HG02870 (cell line): ENCODE measurements at regions not wholly inside any gene's neighbourhood (a gene's known extent, or its start where the extent isn't known, plus 50 kb on each side); places are given as distances from the start of the nearest gene placed in this dataset.
"Not testable (repeated sequence)": the region's sequence is repeated elsewhere in the genome, so short reads cannot be mapped to it uniquely, and the experiment has no call there.

ENCODE experiments used
- ATAC-seq: cut with Tn5 transposase; IDR thresholded peaks from one replicate; pipeline ENCODE4 v1.9.1; 2021; ENCODE audit warnings: mild to moderate bottlenecking, moderate library complexity; ENCODE audit not compliant: unreplicated experiment

GRCh38 chr19:28578786-28579505 is 634.0 kb downstream of the UQCRFS1 start:
- no peak for ATAC-seq

GRCh38 chr19:28578208-28578607 is 634.7 kb downstream of the UQCRFS1 start:
- ATAC-seq, result no peak

- ATAC-seq, result no peak
Observed at GRCh38 chr19:28577666-28578065, 635.3 kb downstream of the UQCRFS1 start.

GRCh38 chr19:28577233-28577632 is 635.7 kb downstream of the UQCRFS1 start:
- ATAC-seq, result no peak

- no peak for ATAC-seq
Observed at GRCh38 chr19:28575816-28576215, 637.1 kb downstream of the UQCRFS1 start.

GRCh38 chr19:28575312-28575711 is 637.6 kb downstream of the UQCRFS1 start:
- not testable (repeated sequence) for ATAC-seq

- no peak for ATAC-seq
Observed at GRCh38 chr19:28574212-28574611, 638.7 kb downstream of the UQCRFS1 start.

- ATAC-seq, result no peak
Observed at GRCh38 chr19:28569132-28570131, 643.5 kb downstream of the UQCRFS1 start.

- ATAC-seq, result no peak
Observed at GRCh38 chr19:28567834-28568233, 645.1 kb downstream of the UQCRFS1 start.

GRCh38 chr19:28563964-28564921 is 648.7 kb downstream of the UQCRFS1 start:
- no peak for ATAC-seq

GRCh38 chr19:28560786-28561185 is 652.2 kb downstream of the UQCRFS1 start:
- ATAC-seq, result no peak

GRCh38 chr19:28558783-28559182 is 654.2 kb downstream of the UQCRFS1 start:
- no peak for ATAC-seq

- no peak for ATAC-seq
Observed at GRCh38 chr19:28556371-28556770, 656.6 kb downstream of the UQCRFS1 start.

GRCh38 chr19:28555317-28555716 is 657.6 kb downstream of the UQCRFS1 start:
- ATAC-seq, result no peak

- no peak for ATAC-seq
Observed at GRCh38 chr19:28554321-28555091, 658.4 kb downstream of the UQCRFS1 start.

GRCh38 chr19:28553764-28554163 is 659.2 kb downstream of the UQCRFS1 start:
- no peak for ATAC-seq

- no peak for ATAC-seq
Observed at GRCh38 chr19:28553005-28553404, 659.9 kb downstream of the UQCRFS1 start.

GRCh38 chr19:28549680-28550277 is 663.2 kb downstream of the UQCRFS1 start:
- no peak for ATAC-seq

- ATAC-seq, result no peak
Observed at GRCh38 chr19:28546148-28546685, 666.7 kb downstream of the UQCRFS1 start.
